ENCODE measurements at regions not wholly inside any gene's neighbourhood (a gene's known extent, or its start where the extent isn't known, plus 50 kb on each side); places are given as distances from the start of the nearest gene placed in this dataset.
"Not testable (repeated sequence)": the region's sequence is repeated elsewhere in the genome, so short reads cannot be mapped to it uniquely, and the experiment has no call there.

DNA sequence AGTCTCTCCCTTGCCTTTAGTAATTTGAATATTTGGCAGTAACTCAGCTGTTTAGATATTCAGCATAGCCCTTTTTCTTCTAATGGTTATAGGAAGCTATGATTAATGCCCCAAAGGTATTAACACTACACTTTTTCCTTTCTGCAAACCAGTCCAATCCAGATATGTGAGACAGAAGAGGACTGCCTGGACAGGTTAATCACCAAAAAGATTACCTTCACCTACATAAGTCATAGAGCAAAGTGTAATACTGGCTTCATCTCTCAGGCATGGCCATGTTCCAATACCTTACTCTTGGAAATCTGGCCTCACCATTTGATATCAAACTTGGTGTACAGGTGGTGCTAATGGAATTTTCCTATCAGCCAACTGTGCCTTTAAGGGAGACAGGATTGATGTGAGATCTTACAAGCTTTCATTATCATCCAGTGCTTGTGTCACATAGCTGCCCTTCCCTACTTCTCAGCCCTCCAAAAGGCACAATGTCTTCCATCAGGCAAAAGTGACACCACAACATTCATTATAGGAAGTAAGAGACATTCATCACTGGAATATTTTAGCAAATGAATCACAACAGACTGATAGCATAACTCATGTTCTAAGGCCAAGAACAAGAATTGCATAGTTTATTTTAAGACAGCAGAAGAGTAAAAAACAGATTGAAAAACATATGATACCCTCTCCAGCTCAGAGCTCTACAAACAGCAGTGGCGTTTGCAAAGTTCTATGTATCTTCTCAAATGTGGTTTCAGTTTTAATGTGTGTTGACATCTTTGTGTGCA lies 91.2 kb upstream of the PAM start:
- DNase-seq (ENCODE audit: low read depth in 2 of 3, low spot score in 1 of 3): no peak

- no peak for DNase-seq (ENCODE audit: low read depth in 2 of 3, low spot score in 1 of 3)
Observed at GRCh38 chr5:102664616-102665335, 90.3 kb upstream of the PAM start.

DNA sequence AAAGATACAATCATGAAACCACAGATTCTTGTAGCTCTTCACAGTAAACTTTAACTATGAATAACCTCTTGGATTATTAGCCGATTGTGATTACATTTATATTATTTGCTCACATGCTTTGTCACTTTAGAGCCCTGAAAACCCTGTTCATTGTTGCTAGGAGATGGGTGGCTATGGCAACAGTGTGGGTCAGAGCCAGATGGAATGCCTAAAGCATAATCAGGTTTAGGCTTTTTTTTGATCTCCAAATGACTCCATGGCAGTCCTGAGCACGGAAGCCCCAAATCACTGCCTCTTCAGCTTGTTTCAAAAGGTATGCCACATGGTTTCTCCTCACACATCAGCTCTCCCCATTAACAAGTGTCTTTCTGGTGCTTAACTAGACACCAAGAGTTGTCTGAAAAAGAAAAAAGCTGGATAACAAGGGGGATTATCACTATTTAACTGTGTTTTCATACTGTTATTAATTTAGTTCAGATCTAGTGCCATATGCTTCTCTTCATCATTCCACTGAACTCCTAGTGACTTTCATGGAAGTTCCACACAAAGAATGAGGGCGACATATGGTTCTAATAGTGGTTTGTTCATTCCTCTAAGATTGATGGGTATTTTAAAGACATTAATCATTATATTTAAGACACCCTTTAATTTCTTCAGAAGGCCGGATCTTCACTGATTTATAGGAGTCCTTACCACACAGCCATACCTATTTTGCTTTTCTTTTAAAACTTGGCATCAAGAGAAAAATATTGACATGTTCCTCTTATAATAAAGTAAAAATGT lies 88.8 kb upstream of the PAM start:
- DNase-seq (ENCODE audit: low read depth in 2 of 3, low spot score in 1 of 3): no peak

DNA sequence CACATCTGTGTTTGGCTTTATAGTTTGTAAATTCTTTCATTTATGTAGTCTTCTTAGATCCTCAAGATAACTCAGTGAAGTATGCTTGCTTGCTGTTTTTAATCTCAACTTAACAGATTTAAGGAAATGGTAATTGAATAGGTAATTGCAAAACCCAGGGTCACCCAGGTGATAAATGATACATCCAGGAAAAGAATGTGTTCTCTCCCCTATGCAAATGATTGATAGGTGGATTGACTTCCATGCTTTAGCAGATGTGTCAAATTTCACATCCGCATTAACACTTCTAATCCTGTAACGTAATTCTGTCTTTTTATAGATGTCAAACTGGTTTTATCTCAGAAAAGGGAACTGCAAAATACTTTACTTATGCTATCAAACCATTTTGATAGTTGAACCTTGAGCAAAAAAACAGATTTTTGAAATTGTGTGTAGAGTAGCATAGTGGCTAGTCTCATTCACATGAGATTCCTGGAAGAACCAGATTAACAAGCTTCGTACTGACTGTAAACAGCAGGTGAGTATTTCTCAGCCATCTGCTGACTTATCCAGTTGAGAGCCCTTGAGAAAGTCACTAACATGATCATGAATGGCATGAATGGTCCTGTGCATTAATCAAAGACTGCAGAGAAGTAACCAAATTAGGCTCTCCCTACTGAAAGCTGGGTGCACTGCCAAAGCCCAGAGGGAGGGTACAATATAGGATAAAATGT lies 86.7 kb upstream of the PAM start:
- no peak for DNase-seq (ENCODE audit: low read depth in 2 of 3, low spot score in 1 of 3)

DNA sequence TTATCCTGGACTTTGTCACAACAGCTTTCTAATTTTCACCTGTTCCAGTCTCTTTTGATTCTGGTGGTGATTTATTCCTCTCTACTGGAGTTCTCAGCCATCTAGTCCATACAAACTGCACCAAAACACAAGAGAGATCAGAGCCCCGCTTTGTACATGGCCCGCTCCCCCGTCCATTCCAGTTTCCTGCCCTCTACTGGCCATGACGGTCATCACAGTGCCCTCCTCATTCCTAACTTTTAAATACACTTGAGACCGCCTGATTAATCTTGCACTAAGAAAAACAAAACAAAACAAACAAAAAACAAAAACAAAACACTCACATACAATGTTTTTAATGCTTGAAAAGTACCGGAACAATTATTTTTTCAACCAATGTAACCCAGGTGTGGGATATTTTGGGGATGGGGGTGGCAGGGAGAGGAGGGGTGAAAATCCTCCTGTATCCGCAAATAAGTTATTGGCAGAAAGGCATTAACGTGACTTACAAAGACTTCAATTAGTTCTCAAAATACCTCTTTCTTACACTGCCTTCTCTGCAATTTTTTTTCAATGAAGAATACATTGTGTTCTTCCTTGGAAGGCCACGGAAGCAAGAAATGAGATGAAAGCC lies 84.8 kb upstream of the PAM start:
- DNase-seq (ENCODE audit: low read depth in 2 of 3, low spot score in 1 of 3): peak in 1 of 3 donors; percentile 14

- DNase-seq (ENCODE audit: low read depth in 2 of 3, low spot score in 1 of 3): not testable (repeated sequence)
Observed at GRCh38 chr5:102671033-102671734, 83.9 kb upstream of the PAM start.

GRCh38 chr5:102678267-102679058 lies 76.6 kb upstream of the PAM start:
- no peak for DNase-seq (ENCODE audit: low read depth in 2 of 3, low spot score in 1 of 3)

- peak; percentile 15 to 67 (median 49) for DNase-seq (ENCODE audit: low read depth in 2 of 3, low spot score in 1 of 3)
Observed at GRCh38 chr5:102681403-102681983, 73.6 kb upstream of the PAM start.

DNA sequence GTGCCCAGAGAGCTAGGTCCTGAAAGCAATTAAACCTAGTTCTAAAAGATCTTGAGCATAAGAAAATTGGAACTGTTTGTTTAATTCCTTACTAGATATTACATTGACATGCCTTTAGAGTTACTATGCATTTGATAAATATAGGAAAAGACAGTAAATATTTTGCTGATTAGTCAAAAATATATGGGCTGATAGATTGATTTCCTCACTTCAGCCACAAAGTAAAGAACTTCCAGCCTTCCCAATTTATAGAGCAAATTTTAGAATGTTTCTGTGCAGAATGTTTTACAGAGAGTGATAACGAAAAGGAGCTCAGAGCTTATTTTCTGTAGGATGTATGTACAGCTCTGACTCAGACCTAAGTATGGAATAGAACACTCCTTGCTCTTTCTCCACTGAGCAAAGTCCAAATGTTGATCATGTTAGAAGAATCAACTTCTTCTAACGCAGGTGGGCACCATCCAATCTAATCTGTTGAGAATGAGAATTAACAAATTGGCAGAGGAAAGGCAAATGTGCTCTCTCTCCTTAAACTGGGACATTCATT lies 72.9 kb upstream of the PAM start:
- no peak for DNase-seq (ENCODE audit: low read depth in 2 of 3, low spot score in 1 of 3)

- not testable (repeated sequence) for DNase-seq (ENCODE audit: low read depth in 2 of 3, low spot score in 1 of 3)
Observed at GRCh38 chr5:102688076-102688475, 67.0 kb upstream of the PAM start.

GRCh38 chr5:102688581-102689342 lies 66.3 kb upstream of the PAM start:
- not testable (repeated sequence) for DNase-seq (ENCODE audit: low read depth in 2 of 3, low spot score in 1 of 3)

- no peak for DNase-seq (ENCODE audit: low read depth in 2 of 3, low spot score in 1 of 3)
Observed at GRCh38 chr5:102690910-102691309, 64.2 kb upstream of the PAM start.

- DNase-seq (ENCODE audit: low read depth in 2 of 3, low spot score in 1 of 3): no peak
Observed at GRCh38 chr5:102691434-102691833, 63.7 kb upstream of the PAM start.

- no peak for DNase-seq (ENCODE audit: low read depth in 2 of 3, low spot score in 1 of 3)
Observed at GRCh38 chr5:102700120-102700831, 54.8 kb upstream of the PAM start.

- DNase-seq (ENCODE audit: low read depth in 2 of 3, low spot score in 1 of 3): no peak
Observed at GRCh38 chr5:102700916-102701315, 54.2 kb upstream of the PAM start.

- no peak for DNase-seq (ENCODE audit: low read depth in 2 of 3, low spot score in 1 of 3)
Observed at GRCh38 chr5:102701748-102702147, 53.4 kb upstream of the PAM start.

Data from stimulated activated CD4-positive, alpha-beta T cell treated with anti-CD3 and anti-CD28 coated beads, Interleukin-12 subunit alpha, Interleukin-12 subunit beta, amount 100 ng/mL, for 48 hours (primary cell).